Amniotic epithelial cell (primary cell): ENCODE measurements at regions not wholly inside any gene's neighbourhood (a gene's known extent, or its start where the extent isn't known, plus 50 kb on each side); places are given as distances from the start of the nearest gene placed in this dataset.
A peak's percentile ranks its signal among the peaks of the same experiment; 100 is the strongest.

Experiments
- DNase-seq: peaks from one replicate; pipeline ENCODE4 v3.0.0-alpha.2; 2010; ENCODE audit warnings: low read depth

GRCh38 chr6:168212362-168212761 is 107.2 kb downstream of the DACT2 start:
- no peak for DNase-seq

DNA sequence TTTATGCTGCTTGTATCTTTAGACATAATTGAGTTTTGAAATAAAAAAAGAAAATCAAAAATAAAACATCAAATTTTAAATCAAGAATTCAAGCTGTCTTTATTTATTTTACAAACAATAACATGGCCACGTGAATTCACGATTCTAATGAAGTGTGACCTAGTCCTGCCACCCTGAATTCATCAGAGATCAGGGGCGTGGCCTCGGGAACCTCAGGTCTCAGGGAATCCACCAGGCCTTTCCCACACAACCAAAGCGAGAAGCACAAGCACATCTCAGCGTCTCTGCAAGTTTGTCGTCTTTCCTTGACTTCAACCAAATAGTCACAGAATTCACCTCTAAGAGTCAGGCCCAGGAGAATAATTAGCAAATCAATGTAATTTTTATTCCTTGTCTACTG is 107.9 kb downstream of the DACT2 start:
- DNase-seq: no peak

- no peak for DNase-seq
These were observed 109.1 kb downstream of the DACT2 start for GRCh38 chr6:168210239-168211105.

GRCh38 chr6:168209420-168209819 is 110.2 kb downstream of the DACT2 start:
- no peak for DNase-seq

DNA sequence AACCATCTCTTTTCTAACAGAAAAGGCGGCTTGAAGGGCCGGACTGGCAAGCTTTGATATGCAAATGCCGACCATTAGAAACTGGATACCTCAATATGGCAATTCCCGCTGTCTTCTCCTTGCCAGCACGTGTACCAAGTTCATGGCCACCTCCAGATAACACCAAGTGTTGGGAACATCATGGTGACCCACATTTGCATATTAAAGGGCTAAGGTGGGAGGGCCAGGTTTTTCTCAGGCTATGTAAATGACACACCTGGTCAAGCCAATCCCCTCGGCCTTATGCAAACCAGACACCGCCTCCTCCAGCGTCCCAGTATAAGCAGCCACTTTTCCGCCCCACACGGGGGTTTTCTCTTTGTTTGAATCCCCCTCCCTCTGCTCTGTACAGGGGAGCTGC is 110.7 kb downstream of the DACT2 start:
- DNase-seq: no peak

- DNase-seq: no peak
These were observed 111.2 kb downstream of the DACT2 start for GRCh38 chr6:168208402-168208801.

GRCh38 chr6:168207421-168208175 is 112.0 kb downstream of the DACT2 start:
- DNase-seq: no peak

DNA sequence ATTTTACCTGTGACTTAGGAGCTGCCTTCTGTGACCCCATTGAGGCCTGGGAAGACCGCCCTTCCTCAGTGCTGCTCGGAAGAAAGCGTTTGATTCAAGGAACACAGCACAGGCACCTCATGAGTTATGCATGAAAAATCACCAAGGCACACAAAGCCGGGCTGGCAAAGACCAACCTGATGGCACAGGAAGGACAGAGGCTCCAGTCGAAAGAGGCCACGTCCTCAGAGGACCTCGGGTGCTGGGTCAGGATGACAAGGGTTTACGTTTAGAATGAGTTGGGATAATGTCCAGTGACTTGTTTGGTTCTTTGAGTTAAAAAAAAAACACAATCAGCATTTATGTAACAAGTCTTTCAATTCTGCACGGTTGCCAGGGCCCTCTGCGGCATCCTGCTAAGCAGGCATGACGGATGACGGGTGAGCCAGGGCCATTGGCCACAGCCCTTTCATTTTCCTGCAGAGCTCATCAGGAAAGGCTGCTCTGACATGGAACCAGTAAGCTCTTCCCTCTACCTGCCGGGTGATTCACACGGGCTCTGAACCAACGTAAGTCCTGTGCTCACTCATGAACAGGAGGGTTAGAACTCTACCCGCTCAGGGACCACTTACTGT is 112.8 kb downstream of the DACT2 start:
- no peak for DNase-seq

DNA sequence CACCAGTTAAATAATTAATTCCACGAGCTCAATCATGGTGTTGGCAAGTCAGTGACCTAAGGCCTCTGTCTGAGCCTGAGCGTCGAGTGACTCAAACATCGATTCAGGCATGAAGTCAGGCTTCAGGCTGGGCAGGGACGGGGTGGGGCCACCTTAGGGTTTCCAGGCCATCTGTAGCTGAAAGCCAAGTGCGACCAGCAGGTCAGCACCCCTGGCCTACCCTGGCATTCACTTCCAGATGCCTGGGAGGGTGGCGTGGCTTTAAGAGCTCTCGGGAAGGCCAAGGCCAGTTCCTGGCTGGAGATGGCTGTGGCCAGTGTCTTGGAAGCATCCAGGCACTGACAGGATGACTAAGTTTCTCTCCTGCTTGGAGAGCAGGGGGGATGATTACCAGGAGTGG is 113.4 kb downstream of the DACT2 start:
- no peak for DNase-seq

- no peak for DNase-seq
These were observed 117.8 kb downstream of the DACT2 start for GRCh38 chr6:168201799-168202198.

DNA sequence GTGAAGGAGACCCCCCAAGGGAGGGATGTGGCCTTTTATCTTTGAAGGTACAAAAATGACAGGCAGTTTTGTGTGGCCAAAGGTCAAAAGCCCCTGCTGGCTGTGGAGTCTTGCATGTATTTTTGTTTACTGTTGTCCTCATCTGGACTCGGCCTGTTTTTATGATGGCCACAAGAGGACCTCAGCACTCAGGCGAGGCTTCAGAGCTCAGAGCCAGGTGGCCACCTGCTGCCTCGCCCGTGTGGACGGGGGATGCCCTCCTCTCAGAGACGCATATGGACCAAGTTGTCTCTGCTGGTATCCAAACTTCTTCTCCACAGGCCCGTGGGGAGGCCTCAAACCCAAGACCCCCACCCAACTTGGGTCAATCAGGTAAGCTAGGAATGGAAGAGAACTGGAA is 118.2 kb downstream of the DACT2 start:
- no peak for DNase-seq

- no peak for DNase-seq
These were observed 118.9 kb downstream of the DACT2 start for GRCh38 chr6:168200571-168201134.

- DNase-seq: no peak
These were observed 119.5 kb upstream of the FRMD1 start for GRCh38 chr6:168198302-168199180.

DNA sequence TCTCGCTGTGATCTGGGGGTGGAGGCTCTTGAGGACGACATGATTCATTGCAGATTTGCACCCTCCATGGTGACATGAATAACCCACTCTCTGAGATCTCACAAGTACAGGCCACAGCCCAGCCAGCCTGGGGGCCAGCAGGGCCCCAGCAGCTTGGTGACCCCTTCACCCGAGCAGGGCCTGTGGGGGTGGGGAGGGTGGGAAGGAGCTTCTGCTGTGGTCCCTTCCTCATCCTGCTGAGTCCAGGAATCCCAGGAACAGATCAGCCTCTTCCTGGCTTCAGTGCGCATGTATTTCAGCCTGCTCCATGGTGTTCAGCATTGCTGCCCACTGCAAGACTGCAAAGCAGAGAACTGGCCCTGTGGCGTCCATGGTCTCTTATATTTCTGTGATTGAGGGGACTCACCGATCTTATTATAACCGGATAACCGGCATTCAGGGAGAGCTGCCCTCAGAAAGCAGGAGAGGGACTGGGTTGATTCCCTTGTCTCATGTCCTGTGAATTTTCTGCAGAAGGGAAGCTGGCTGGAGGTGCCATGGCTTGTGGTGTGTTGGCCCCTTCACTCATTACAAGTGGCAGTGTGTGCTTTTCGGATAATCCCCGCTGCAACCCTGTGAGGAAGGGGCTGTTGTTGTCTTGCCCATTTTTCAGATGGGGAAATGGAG is 118.8 kb upstream of the FRMD1 start:
- DNase-seq: no peak

DNA sequence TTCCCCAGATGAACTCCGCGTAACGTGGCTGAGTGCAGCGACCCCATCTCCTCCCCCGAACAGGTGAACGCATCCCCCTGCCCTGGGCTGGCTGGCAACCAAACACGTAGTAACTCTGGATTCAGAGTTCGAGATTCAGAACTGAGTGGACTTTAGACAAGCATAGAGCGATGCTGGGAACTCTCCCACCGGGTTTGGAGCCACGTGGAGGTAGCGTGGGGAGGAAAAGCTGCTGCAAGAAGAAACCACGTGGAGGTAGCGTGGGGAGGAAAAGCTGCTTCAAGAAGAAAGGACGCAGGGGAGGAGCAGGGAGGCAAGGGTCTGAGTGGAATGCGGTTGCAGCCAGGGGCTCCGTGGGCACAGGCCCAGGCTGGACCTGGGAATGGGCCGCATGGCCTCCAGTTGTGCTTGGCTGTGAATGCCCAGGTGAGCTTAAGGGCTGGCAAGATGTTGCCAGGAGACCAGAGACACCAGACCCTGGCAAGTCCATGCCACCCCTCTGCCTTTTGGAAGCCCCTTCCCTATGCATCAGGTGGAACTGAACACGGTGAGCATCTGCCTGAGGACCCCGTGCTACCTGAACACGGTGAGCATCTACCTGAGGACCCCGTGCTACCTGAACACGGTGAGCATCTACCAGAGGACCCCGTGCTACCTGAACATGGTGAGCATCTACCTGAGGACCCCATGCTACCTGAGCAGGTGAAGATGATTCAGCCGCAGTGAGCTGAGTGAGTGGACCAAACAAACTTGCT is 118.0 kb upstream of the FRMD1 start:
- no peak for DNase-seq

DNA sequence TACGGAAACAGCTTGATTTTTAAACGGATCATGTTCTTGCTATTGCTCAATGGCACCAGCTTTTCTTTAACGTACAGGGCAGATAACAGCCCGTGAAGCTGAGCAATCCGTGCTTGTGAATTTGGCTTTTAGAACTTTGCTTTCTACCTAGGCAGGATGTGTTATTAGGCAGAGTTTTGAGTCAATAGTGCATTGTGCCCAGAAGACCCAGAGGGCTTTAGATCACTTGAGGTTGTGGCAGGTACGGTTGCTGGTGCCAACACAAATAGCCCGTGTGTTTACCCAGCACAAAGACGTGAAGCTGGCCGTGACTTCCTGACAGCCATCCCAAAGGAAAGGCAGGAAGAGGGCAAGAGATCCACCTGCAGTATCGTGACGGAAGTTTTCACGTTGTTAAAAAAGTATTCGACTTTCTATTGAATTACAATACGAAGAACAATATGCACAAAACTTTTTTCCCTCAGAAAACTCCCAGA is 117.4 kb upstream of the FRMD1 start:
- DNase-seq: peak; percentile 6

DNA sequence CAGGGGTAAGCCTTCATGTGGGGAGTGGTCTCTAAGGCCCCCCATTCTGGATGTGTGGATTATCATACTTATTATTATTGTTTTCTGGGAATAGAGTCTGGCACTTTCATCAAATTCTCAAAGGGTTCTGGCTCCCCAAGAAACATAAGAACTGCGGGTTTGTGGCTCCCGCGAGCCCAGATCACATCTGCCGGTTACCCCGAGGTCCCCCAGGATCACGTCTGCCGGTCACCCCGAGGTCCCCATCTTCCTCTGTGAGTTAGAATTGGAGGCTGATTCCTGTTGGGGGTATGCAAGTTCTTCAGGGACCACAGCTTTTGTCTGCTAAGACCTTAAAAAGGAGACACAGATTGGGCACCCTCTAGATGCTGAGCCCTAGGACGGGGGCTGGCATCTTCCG is 116.7 kb upstream of the FRMD1 start:
- no peak for DNase-seq

GRCh38 chr6:168194732-168195567 is 115.9 kb upstream of the FRMD1 start:
- no peak for DNase-seq
